SW 1271 (cell line): ENCODE measurements at regions not wholly inside any gene's neighbourhood (a gene's known extent, or its start where the extent isn't known, plus 50 kb on each side); places are given as distances from the start of the nearest gene placed in this dataset.

Experiments
- DNase-seq, 2 experiments: peaks; one replicate each; lab custom pipeline; 2025; lab: John Stamatoyannopoulos, UW

- DNase-seq = no peak
Observed at GRCh38 chr12:114767906-114768722, 84.1 kb upstream of the TBX3 start.

GRCh38 chr12:114767084-114767760, 83.2 kb upstream of the TBX3 start:
- no peak for DNase-seq

- DNase-seq = no peak
Observed at GRCh38 chr12:114765960-114766691, 82.2 kb upstream of the TBX3 start.

GRCh38 chr12:114764510-114764909, 80.5 kb upstream of the TBX3 start:
- no peak for DNase-seq

- no peak for DNase-seq
Observed at GRCh38 chr12:114762490-114763110, 78.6 kb upstream of the TBX3 start.

GRCh38 chr12:114760151-114760877, 76.3 kb upstream of the TBX3 start:
- DNase-seq = no peak

GRCh38 chr12:114759635-114760034, 75.7 kb upstream of the TBX3 start:
- DNase-seq = no peak

GRCh38 chr12:114757684-114758325, 73.8 kb upstream of the TBX3 start:
- DNase-seq = no peak

GRCh38 chr12:114752217-114752616, 68.2 kb upstream of the TBX3 start:
- no peak for DNase-seq

GRCh38 chr12:114751712-114752111, 67.7 kb upstream of the TBX3 start:
- DNase-seq = no peak

- no peak for DNase-seq
Observed at GRCh38 chr12:114750917-114751316, 66.9 kb upstream of the TBX3 start.

- DNase-seq = no peak
Observed at GRCh38 chr12:114749065-114749464, 65.1 kb upstream of the TBX3 start.

- no peak for DNase-seq
Observed at GRCh38 chr12:114747012-114747858, 63.3 kb upstream of the TBX3 start.

GRCh38 chr12:114746297-114747011, 62.5 kb upstream of the TBX3 start:
- DNase-seq = no peak

- no peak for DNase-seq
Observed at GRCh38 chr12:114744691-114745090, 60.7 kb upstream of the TBX3 start.

- DNase-seq = no peak
Observed at GRCh38 chr12:114744285-114744684, 60.3 kb upstream of the TBX3 start.

- no peak for DNase-seq
Observed at GRCh38 chr12:114743799-114744198, 59.8 kb upstream of the TBX3 start.

- no peak for DNase-seq
Observed at GRCh38 chr12:114743289-114743688, 59.3 kb upstream of the TBX3 start.

GRCh38 chr12:114742363-114742762, 58.4 kb upstream of the TBX3 start:
- DNase-seq = no peak

GRCh38 chr12:114741940-114742339, 58.0 kb upstream of the TBX3 start:
- DNase-seq = no peak
